ENCODE measurements at regions not wholly inside any gene's neighbourhood (a gene's known extent, or its start where the extent isn't known, plus 50 kb on each side); places are given as distances from the start of the nearest gene placed in this dataset.
"Not testable (repeated sequence)": the region's sequence is repeated elsewhere in the genome, so short reads cannot be mapped to it uniquely, and the experiment has no call there.

GRCh38 chr3:150357923-150358607, 50.0 kb upstream of the TSC22D2 start:
- no peak for DNase-seq (ENCODE audit: low read depth)

- no peak for DNase-seq (ENCODE audit: low read depth)
These were observed 51.0 kb upstream of the TSC22D2 start for GRCh38 chr3:150357140-150357539.

- no peak for DNase-seq (ENCODE audit: low read depth)
These were observed 52.5 kb upstream of the TSC22D2 start for GRCh38 chr3:150355574-150355973.

- no peak for DNase-seq (ENCODE audit: low read depth)
These were observed 55.2 kb upstream of the TSC22D2 start for GRCh38 chr3:150352931-150353330.

- DNase-seq (ENCODE audit: low read depth), result no peak
These were observed 56.7 kb upstream of the TSC22D2 start for GRCh38 chr3:150351398-150351797.

GRCh38 chr3:150349314-150350097, 58.6 kb upstream of the TSC22D2 start:
- peak; percentile 75 for DNase-seq (ENCODE audit: low read depth)

GRCh38 chr3:150348500-150348899, 59.6 kb upstream of the TSC22D2 start:
- peak; percentile 90 for DNase-seq (ENCODE audit: low read depth)

- peak; percentile 72 for DNase-seq (ENCODE audit: low read depth)
These were observed 60.9 kb upstream of the TSC22D2 start for GRCh38 chr3:150346981-150347863.

- no peak for DNase-seq (ENCODE audit: low read depth)
These were observed 61.8 kb upstream of the TSC22D2 start for GRCh38 chr3:150346266-150346665.

- no peak for DNase-seq (ENCODE audit: low read depth)
These were observed 63.0 kb upstream of the TSC22D2 start for GRCh38 chr3:150345021-150345538.

- no peak for DNase-seq (ENCODE audit: low read depth)
These were observed 63.9 kb upstream of the TSC22D2 start for GRCh38 chr3:150344079-150344759.

GRCh38 chr3:150342896-150343467, 65.1 kb upstream of the TSC22D2 start:
- no peak for DNase-seq (ENCODE audit: low read depth)

GRCh38 chr3:150341891-150342290, 66.2 kb upstream of the TSC22D2 start:
- DNase-seq (ENCODE audit: low read depth), result peak; percentile 33

- not testable (repeated sequence) for DNase-seq (ENCODE audit: low read depth)
These were observed 71.7 kb upstream of the TSC22D2 start for GRCh38 chr3:150336363-150336762.

GRCh38 chr3:150335631-150336030, 72.5 kb upstream of the TSC22D2 start:
- DNase-seq (ENCODE audit: low read depth), result no peak

- no peak for DNase-seq (ENCODE audit: low read depth)
These were observed 73.1 kb upstream of the TSC22D2 start for GRCh38 chr3:150334974-150335373.

GRCh38 chr3:150333477-150333876, 74.6 kb upstream of the TSC22D2 start:
- no peak for DNase-seq (ENCODE audit: low read depth)

GRCh38 chr3:150331978-150332568, 76.0 kb upstream of the TSC22D2 start:
- DNase-seq (ENCODE audit: low read depth), result no peak

- no peak for DNase-seq (ENCODE audit: low read depth)
These were observed 77.2 kb upstream of the TSC22D2 start for GRCh38 chr3:150330872-150331271.

GRCh38 chr3:150330174-150330573, 77.9 kb upstream of the TSC22D2 start:
- DNase-seq (ENCODE audit: low read depth), result no peak

- no peak for DNase-seq (ENCODE audit: low read depth)
These were observed 78.7 kb upstream of the TSC22D2 start for GRCh38 chr3:150329408-150329807.

All from fibroblast of gingiva (primary cell).